Renal pelvis (tissue), 1 donor: ENCODE measurements at regions not wholly inside any gene's neighbourhood (a gene's known extent, or its start where the extent isn't known, plus 50 kb on each side); places are given as distances from the start of the nearest gene placed in this dataset.
"Not testable (repeated sequence)": the region's sequence is repeated elsewhere in the genome, so short reads cannot be mapped to it uniquely, and the experiment has no call there.

Experiments used
- DNase-seq: peaks from one replicate; pipeline ENCODE4 v3.0.0-alpha.2; 2013

DNA sequence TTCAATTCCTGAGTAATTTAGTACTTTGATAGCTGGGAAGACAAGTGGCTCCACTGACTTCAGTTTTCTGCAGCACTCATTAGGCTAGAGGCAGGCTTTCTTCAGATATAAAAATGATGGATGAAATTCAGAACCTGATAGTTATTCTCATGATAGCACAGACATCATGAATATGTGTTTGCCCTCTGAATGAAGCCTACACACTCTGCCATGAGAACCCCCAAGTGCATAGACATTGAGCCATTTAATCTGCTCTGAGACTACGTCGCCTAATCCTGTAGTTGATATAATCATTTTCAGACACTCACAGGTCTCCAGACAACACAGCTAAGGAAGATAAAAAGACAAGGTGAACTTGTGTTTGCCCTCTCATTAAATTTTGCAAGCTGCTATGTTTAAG is 566.1 kb downstream of the AMY1C start:
- no peak for DNase-seq

DNA sequence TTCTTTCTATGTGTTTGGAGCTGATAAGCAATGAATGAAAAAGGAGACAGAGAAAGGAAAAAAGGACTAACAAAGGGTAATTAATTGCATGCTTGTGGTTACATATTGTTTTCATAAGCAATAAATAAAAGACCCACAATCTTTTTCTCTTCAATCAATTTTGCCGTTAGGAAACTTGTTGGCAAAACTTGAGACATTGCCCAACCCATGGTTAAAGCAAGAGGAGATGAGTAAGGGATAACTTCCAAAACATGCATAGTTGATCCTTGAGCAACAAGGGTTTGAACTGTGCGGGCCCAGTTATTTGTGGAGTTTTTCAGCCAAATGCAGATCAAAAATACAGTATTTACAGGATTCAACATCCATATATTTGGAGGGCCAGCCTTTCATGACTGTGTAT is 572.4 kb downstream of the AMY1C start:
- DNase-seq = no peak

DNA sequence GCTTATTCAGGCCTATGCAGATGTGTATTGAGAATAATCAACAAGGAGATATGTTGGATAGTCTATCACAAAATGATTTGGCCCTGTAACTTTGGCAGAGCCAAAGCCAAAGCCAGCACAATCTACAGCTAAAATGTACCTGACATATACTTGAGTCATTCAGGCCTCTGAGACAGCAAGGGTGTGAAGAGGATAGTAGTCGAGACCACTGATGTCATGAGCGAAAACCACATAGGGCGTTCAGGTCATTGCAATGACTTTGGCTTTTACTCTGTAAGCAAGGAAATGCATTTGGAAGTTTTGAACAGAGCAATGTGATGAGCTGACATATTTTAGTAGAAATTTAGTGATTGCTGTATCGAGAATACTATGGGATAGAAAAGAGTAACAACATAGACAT is 579.6 kb downstream of the AMY1C start:
- no peak for DNase-seq

GRCh38 chr1:104331763-104332162 is 582.1 kb downstream of the AMY1C start:
- no peak for DNase-seq

GRCh38 chr1:104337927-104338326 is 588.2 kb downstream of the AMY1C start:
- DNase-seq = not testable (repeated sequence)

- no peak for DNase-seq
Measured at GRCh38 chr1:104341944-104342343, 592.2 kb downstream of the AMY1C start.

DNA sequence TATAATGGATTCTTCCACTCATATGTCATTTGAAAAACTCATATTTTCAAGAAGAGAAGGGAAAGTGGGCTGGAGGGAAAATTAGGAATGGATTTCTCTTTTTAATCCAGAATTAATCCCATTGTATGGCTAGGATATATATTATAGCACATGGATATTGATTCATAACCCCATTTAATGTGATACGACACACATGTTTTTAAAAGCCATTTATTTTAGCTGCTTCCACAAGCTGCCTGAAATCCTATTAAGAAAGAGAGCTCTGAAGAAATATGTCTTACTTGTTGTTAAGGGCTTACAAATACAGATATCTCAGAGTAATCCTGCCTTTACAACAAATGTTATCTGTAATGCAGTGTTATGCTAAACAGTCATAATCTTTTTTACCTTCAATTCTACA is 598.6 kb downstream of the AMY1C start:
- no peak for DNase-seq

- DNase-seq = no peak
Measured at GRCh38 chr1:104353580-104353979, 603.9 kb downstream of the AMY1C start.

DNA sequence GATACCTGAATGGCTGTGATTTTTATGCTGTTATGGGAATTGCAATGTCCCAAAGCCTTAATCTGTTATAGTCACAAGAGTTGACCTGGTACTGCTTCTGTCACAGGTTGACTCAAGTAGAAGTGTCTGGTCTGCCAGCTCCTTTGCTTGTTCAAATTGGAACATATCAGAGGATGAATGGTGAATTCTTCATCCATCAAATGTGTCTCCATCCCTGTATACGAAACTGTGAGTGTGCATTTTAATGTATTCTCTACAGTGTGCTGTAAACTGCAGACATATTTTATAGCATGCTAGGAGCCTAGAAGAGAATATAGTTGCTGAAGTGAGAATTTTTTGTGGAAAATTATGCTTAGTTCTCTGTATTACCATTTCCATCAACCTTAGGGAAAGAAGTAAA is 608.4 kb downstream of the AMY1C start:
- DNase-seq = no peak

DNA sequence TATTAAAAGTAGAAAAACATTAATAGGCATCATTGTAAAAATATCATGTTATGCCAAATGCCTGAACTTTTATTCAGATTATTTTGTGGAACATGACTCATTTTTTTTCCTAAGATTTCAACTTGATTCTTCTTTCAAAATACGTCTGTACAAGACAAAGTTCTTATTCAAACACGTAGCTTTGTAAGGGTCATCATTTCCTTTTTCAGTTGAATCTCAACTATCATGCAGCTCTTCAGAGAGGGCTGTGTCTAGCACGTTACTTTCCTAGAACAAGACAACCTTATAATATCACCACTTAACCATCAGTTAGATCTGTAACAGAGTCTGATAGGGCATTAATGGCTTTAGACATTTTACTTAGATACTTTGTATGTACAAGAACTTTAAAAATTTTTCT is 608.9 kb downstream of the AMY1C start:
- DNase-seq = no peak

GRCh38 chr1:104378414-104378813 is 628.7 kb downstream of the AMY1C start:
- DNase-seq = no peak

DNA sequence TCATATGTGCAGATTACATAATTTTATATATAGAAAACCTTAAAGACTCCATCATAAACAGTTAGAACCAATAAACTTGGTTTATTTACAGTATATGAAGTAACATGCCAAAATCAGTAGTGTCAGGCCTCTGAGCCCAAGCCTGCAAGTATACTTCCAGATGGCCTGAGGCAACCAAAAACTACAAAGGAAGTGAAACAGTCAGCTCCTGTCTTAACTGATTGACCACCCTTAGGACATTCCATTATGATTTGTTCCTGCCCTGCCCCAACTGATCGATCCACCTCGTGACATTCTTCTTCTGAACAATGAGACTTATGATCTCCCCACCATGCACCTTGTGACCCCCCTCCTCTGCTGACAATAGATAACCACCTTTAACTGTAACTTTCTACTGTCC is 630.3 kb downstream of the AMY1C start:
- no peak for DNase-seq

GRCh38 chr1:104387716-104388508 is 638.2 kb downstream of the AMY1C start:
- no peak for DNase-seq

- DNase-seq = no peak
Measured at GRCh38 chr1:104392552-104392951, 642.9 kb downstream of the AMY1C start.

GRCh38 chr1:104402178-104402577 is 652.5 kb downstream of the AMY1C start:
- DNase-seq = no peak

DNA sequence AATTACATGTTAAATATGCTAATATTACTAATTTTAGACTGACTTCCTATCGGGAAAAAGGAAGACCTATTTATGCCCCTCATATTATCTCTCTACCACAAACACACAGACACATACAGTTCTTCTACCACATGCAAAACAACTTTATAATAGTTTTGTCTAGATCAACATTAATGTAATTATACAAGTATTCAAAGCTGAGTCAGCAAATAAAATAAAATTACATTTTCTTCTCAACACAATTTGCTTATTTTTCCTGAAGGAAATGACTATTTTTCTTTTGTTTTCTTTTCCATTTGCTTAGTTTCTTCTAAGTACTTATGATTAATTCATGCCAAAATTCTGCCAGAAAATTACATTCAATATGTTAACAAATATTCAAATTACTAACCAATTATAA is 654.2 kb downstream of the AMY1C start:
- DNase-seq = no peak

DNA sequence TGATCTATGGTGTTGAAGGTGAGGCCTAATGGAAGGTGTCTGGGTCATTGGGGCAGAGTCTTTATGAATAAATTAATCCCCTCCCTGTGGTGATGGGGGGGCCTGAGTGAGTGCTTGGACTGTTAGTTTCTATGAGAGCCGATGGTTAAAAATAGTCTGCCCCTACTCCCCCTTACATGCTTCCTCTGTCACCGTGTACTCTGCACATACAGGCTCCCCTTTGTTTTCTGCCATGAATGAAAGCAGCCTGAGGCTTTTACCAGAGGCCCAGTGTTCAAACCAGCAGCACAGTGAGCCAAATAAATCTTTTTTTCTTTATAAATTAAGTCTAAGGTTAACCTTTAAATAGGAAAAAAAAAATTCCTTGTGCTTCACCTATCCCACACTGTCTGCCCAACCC is 657.0 kb downstream of the AMY1C start:
- DNase-seq = no peak

DNA sequence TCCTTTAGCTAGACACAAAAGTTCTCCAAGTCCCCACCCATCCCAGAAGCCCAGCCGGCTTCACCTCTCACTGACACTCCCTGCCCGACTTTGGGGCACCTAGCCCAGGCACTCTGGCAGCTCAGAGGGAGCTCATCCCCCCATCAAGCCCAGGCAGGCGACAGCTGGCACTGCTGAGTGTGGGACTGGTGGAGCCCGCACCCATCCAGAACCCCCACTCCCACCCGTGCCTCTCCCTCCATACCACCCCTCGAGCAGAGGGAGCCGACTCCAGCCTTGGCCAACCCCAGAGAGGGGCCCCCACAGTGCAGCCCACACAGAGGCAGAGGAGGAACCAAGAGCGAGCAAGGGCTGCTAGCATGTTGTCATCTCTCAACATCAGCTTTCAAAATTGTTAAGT is 658.6 kb downstream of the AMY1C start:
- DNase-seq = no peak

DNA sequence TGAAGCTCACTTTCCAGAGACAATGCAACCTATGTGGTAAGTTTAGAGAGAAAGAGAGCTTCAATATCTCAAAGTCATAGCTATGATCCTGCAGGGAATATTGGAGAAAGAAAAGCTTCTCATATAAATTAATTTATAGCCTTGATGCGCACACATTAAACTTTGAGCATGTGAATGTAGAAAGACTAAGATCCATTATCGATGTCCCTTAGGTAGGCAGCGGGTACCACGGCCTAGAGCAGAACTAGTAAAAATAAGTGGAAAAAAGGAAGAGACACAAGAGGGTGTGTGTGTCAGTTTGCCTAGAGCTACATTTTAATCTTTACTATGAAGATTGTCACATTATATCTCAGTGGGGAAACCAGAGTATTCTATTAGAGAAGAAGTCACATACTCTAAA is 685.6 kb downstream of the AMY1C start:
- no peak for DNase-seq

- DNase-seq = no peak
Measured at GRCh38 chr1:104440011-104440410, 690.3 kb downstream of the AMY1C start.

- no peak for DNase-seq
Measured at GRCh38 chr1:104456724-104457123, 707.0 kb downstream of the AMY1C start.

GRCh38 chr1:104459886-104460285 is 710.2 kb downstream of the AMY1C start:
- no peak for DNase-seq

DNA sequence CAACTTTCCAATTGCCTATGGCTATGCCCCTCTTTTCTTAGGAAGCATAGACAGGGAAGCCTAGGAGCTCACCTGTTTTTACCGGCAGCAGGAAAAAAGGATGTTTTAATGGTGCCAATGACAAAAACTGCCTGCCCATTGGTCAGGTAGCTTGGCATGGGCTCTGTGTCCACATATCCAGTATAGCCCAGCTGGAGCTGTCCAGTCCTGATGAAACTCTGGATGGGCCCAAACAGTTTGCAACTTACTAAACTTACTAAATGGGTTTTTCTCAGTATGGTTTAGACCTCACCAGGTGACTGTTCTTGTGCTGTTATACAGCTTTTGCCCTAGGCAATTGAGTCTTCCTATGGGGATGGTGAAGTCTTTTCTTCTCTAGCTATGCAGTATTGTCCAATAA is 711.2 kb downstream of the AMY1C start:
- no peak for DNase-seq

- DNase-seq = no peak
Measured at GRCh38 chr1:104463126-104463697, 713.5 kb downstream of the AMY1C start.
